IMR-90 (cell line): ENCODE measurements at regions not wholly inside any gene's neighbourhood (a gene's known extent, or its start where the extent isn't known, plus 50 kb on each side); places are given as distances from the start of the nearest gene placed in this dataset.

ENCODE experiments used
- BHLHE40 ChIP-seq: fragments of 150-350 bp; IDR thresholded peaks from 2 replicates; pipeline ENCODE4 v1.6.1; 2016; ENCODE audit warnings: mild to moderate bottlenecking, low read depth, low read length
- CEBPB ChIP-seq: IDR thresholded peaks from 2 replicates; pipeline ENCODE4 v1.6.1; 2012; ENCODE audit warnings: low read depth, low read length, improper control_type of control experiment
- MAFK ChIP-seq: IDR thresholded peaks from 2 replicates; pipeline ENCODE4 v1.6.1; 2012; ENCODE audit warnings: low read depth, low read length, improper control_type of control experiment
- MXI1 ChIP-seq: IDR thresholded peaks from 2 replicates; pipeline ENCODE4 v1.6.1; 2012; ENCODE audit warnings: low read depth, mild to moderate bottlenecking, low read length, moderate library complexity, borderline replicate concordance
- NFE2L2 ChIP-seq: fragments of 150-350 bp; IDR thresholded peaks from 2 replicates; pipeline ENCODE4 v1.6.1; 2016; ENCODE audit warnings: low read depth, mild to moderate bottlenecking, low read length
- POLR2A ChIP-seq: IDR thresholded peaks from 2 replicates; pipeline ENCODE4 v1.6.1; 2012; ENCODE audit warnings: mild to moderate bottlenecking, low read depth, low read length
- RAD21 ChIP-seq: IDR thresholded peaks from 2 replicates; pipeline ENCODE4 v1.6.1; 2012; ENCODE audit warnings: low read length, improper control_type of control experiment
- RCOR1 ChIP-seq: IDR thresholded peaks from 2 replicates; pipeline ENCODE4 v1.6.1; 2012; ENCODE audit warnings: mild to moderate bottlenecking, low read length, improper control_type of control experiment; ENCODE audit not compliant: insufficient replicate concordance
- RFX5 ChIP-seq: IDR thresholded peaks from 2 replicates; pipeline ENCODE4 v1.8.0; 2012; ENCODE audit warnings: low read depth, mild to moderate bottlenecking, low read length, moderate library complexity
- SMC3 ChIP-seq: fragments of 150-350 bp; IDR thresholded peaks from 2 replicates; pipeline ENCODE4 v1.6.1; 2016; ENCODE audit warnings: low read depth, mild to moderate bottlenecking, antibody characterized with exemption, low read length, moderate library complexity
- TF ChIP-seq, protein P1 (sequence below): conservative IDR thresholded peaks from 2 replicates; pipeline ENCODE4 v1.5.1; 2012; ENCODE audit warnings: mild to moderate bottlenecking, low read depth, low read length, improper control_type of control experiment
- TF ChIP-seq, protein P2 (sequence below): fragments of 150-350 bp; IDR thresholded peaks from 2 replicates; pipeline ENCODE4 v1.6.1; 2017; ENCODE audit warnings: mild to moderate bottlenecking, antibody characterized with exemption, low read length, low read depth

DNA sequence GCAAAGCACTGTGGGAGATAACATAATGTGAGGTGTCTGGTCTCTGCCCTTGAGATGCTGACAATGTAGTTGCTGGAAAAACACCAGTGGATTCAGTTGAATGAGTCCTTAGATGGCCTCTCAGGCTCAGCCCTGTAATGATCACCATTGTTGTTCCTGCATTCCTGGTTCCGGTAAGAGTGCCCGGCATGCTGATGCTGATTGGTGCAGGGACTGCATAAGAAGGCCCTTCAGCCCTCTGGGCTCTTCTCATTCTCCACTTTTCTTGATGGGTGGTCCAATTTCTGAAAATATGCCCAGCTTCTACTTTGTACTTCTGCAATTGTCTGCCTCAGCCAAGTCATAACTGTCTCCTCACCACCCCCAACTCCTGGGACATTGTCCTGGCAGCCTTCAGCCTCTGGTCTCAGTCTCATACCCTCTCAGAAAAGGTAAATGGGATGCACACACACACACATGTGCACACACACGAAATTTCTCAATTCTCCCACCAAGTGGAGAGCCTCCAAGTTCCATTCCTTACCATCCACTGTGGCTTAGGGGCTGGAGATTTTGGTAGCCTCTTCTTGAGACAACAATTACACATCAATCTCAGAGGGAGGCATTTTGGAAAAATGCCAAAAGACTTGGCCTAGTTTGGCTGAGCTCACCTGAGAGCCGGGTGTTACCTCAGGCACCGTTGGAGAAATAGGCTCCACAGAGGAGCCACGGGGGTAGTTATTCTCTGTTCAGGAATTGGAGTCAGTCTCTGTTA lies 314.9 kb downstream of the RPS24 start:
- TF ChIP-seq BHLHE40 (no peak), SMC3 (no peak), MAFK (no peak), POLR2A (no peak), RFX5 (no peak), CEBPB (no peak), RCOR1 (no peak), MXI1 (no peak), RAD21 (no peak), NFE2L2 (no peak)
- TF ChIP-seq, protein P1, sequence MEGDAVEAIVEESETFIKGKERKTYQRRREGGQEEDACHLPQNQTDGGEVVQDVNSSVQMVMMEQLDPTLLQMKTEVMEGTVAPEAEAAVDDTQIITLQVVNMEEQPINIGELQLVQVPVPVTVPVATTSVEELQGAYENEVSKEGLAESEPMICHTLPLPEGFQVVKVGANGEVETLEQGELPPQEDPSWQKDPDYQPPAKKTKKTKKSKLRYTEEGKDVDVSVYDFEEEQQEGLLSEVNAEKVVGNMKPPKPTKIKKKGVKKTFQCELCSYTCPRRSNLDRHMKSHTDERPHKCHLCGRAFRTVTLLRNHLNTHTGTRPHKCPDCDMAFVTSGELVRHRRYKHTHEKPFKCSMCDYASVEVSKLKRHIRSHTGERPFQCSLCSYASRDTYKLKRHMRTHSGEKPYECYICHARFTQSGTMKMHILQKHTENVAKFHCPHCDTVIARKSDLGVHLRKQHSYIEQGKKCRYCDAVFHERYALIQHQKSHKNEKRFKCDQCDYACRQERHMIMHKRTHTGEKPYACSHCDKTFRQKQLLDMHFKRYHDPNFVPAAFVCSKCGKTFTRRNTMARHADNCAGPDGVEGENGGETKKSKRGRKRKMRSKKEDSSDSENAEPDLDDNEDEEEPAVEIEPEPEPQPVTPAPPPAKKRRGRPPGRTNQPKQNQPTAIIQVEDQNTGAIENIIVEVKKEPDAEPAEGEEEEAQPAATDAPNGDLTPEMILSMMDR: no peak
- TF ChIP-seq, protein P2, sequence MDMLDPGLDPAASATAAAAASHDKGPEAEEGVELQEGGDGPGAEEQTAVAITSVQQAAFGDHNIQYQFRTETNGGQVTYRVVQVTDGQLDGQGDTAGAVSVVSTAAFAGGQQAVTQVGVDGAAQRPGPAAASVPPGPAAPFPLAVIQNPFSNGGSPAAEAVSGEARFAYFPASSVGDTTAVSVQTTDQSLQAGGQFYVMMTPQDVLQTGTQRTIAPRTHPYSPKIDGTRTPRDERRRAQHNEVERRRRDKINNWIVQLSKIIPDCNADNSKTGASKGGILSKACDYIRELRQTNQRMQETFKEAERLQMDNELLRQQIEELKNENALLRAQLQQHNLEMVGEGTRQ: no peak
